ENCODE measurements at regions not wholly inside any gene's neighbourhood (a gene's known extent, or its start where the extent isn't known, plus 50 kb on each side); places are given as distances from the start of the nearest gene placed in this dataset.

DNA sequence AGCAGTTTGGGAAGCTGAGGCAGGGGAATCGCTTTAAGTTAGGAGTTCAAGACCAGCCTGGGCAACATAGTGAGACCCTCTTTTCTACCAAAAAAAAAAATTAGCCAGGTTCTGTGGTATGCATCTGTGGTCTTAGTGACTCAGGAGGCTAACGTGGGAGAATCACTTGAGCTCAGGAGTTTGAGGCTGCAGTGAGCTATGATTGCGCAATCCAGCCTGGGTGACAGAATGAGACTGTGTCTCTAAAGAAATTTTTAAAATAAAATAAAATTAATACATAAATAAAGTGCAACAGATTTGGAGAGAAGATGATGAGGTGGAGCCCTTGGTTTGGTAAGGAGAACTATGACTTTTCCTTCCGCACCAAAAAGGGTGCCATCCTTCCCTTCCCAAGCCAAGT, 436.9 kb downstream of the NLGN4X start:
- TF ChIP-seq, protein P1, sequence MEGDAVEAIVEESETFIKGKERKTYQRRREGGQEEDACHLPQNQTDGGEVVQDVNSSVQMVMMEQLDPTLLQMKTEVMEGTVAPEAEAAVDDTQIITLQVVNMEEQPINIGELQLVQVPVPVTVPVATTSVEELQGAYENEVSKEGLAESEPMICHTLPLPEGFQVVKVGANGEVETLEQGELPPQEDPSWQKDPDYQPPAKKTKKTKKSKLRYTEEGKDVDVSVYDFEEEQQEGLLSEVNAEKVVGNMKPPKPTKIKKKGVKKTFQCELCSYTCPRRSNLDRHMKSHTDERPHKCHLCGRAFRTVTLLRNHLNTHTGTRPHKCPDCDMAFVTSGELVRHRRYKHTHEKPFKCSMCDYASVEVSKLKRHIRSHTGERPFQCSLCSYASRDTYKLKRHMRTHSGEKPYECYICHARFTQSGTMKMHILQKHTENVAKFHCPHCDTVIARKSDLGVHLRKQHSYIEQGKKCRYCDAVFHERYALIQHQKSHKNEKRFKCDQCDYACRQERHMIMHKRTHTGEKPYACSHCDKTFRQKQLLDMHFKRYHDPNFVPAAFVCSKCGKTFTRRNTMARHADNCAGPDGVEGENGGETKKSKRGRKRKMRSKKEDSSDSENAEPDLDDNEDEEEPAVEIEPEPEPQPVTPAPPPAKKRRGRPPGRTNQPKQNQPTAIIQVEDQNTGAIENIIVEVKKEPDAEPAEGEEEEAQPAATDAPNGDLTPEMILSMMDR (IDR thresholded peaks at IDR 0.05; ENCODE audit: low read depth, low read length): no peak
- TF ChIP-seq POLR2A (IDR thresholded peaks at IDR 0.05; ENCODE audit: extremely low read depth, insufficient read length): no peak
